Glomerular visceral epithelial cell (primary cell): ENCODE measurements at regions not wholly inside any gene's neighbourhood (a gene's known extent, or its start where the extent isn't known, plus 50 kb on each side); places are given as distances from the start of the nearest gene placed in this dataset.

Source experiments
- DNase-seq: peaks from one replicate; pipeline ENCODE4 v3.0.0-alpha.2; 2016; ENCODE audit errors: extremely low spot score

DNA sequence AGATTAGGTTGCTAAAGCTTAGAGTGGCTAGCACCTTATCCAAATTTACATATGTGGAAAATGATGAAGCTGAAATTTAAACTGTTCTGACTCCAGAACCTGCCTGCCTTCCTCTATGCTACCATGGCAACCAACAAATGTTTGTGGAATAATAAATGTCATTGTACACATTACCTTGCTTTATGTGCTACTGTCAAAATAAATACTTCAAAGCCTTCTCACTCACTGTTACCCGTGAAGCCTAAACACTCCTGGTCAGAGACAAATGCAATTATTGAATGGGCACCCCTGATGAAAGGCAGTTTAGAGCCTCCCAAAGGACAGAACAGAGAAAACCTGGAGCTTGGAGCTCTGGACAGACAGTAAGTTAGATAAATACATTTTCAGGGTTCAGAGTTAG is 158.6 kb downstream of the FAM114A2 start:
- DNase-seq = no peak

DNA sequence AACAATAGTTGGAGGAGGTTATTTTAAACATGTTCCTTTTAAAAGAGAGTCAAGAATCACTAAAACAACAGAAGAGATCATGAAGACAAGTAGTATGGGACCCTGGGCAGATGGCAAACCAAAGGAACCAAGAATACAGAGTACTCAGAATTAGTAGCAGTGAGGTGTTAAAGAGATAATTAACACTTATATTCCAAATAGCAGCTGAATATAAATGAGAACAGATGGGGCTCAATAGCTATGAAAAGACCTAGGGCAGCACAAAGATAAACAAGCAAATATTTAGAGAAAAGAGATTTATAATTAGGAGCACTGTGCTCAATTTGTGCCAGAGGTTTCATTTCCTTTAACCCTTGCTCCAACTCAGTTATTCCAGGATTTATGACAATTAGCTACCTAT is 159.1 kb downstream of the FAM114A2 start:
- DNase-seq = no peak

GRCh38 chr5:153866176-153866575 is 172.5 kb downstream of the FAM114A2 start:
- DNase-seq = no peak

GRCh38 chr5:153865016-153865415 is 173.7 kb downstream of the FAM114A2 start:
- no peak for DNase-seq

DNA sequence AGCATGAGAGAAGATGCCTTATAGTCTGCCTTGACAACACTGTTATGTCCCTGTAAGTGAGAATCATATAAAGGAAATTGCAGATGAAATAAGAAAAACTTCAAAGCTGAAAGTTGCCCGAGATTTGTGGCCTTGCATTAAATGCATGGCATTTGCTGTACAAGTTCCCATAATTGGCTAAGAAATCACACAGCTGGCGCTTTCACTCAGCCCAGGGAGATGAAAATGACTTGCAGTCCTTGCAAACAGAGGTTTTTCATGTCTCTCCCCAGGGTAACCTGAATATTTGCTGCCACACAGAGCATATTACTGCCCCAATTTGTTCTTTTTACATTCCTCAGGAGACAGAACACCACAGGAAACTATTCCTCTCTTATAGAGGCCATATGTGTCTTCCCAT is 174.8 kb downstream of the FAM114A2 start:
- DNase-seq = no peak
